HG03457 (cell line): ENCODE measurements at regions not wholly inside any gene's neighbourhood (a gene's known extent, or its start where the extent isn't known, plus 50 kb on each side); places are given as distances from the start of the nearest gene placed in this dataset.
A peak's percentile ranks its signal among the peaks of the same experiment; 100 is the strongest.

Source experiments
- ATAC-seq: cut with Tn5 transposase; IDR thresholded peaks from one replicate; pipeline ENCODE4 v1.9.1; 2021; ENCODE audit warnings: moderate number of reproducible peaks; ENCODE audit not compliant: unreplicated experiment

GRCh38 chr6:119481976-119482375 is 132.4 kb upstream of the MAN1A1 start:
- ATAC-seq, result no peak

GRCh38 chr6:119480961-119481497 is 131.5 kb upstream of the MAN1A1 start:
- ATAC-seq, result no peak

- ATAC-seq, result no peak
Measured at GRCh38 chr6:119479860-119480655, 130.5 kb upstream of the MAN1A1 start.

GRCh38 chr6:119476554-119476953 is 127.0 kb upstream of the MAN1A1 start:
- ATAC-seq, result peak; percentile 48

DNA sequence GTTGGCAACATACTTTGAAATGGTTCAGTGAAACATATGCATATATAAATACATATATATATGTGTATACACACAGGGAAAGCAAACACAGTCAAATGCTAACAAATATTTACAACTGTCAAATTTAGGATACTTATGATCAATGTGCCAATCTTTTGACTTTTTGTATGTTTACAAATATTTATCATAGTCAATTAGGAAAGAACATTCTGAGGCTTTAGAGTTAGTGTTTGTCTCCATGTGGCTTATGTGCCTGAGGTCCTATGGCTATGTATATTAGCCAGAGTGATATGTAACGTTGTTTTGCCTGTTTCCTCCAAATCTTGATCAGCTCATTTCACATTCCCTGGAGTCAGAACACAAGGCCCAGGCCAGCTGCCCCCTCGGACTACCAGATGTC is 126.5 kb upstream of the MAN1A1 start:
- ATAC-seq, result no peak

DNA sequence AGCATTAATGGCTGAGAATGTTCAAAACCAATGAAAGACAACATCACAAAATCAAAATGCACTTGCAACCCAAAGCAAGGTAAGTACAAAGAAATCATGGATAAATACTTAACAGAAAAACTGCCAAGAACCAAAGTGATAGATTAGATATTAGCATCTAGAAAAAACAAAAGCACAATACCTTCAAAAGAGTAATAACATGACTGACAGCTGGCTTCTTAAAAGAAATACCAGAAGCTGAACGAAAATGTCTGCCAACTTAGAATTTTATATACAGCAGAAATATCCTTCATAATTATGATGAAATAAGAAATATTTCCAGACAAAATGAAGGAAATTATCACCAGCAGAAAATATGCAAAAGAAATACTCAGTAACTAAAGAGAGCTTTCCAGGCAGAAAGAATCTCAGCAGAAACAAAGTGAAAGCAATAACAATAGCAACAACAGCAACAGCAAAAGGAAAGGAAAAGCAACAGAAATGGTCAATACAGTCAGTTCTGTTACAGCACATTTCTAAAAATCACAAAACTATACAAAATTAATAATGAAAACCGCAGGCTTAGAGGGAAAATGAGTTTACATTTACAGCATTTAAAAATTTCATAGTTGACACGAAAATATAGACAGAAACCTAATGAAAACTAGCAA is 121.5 kb upstream of the MAN1A1 start:
- ATAC-seq, result no peak

DNA sequence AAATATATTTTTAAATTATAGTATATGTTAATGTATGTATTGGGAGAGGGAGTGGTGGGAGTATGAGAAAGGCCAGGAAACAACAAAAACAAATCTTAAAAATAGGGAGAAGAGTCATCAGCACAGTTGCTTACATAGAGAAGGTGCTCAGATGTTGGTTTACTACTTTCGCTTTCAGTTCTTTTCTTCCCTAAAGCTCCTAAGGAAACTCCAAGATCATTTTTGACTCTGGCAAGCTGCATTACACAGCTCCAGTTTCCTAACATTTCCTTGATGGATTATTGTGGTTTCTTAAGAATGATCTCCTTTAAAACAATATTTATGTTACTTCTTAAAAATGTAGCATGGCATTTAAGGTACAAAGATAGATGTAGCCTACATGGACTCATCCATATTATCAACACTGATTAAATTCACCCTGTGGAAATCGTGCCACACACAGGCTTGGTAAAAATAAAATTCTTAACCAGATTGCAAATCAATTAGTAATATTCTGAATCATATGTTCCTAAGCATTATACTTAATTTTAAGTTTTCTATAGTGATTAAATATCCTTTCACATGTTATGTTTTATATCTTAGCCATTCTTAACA is 118.0 kb upstream of the MAN1A1 start:
- no peak for ATAC-seq

DNA sequence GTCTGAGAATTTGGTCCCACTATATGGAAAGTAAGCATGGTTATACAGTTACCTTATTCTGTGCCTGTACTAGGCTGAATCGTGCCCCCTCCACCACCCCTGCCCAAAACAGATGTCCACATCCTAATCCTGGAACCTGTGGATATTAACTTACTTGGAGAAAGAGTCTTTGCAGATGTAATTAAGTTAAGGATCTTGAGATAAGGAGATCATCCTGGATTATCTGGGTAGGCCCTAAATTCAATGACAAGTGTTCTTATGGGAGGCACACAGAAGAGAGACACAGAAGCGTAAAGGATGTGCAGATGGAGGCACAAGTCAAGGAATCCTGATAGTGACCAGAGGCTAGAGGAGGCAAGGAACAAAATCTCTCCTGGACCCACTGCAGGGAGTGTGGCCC is 116.7 kb upstream of the MAN1A1 start:
- no peak for ATAC-seq

DNA sequence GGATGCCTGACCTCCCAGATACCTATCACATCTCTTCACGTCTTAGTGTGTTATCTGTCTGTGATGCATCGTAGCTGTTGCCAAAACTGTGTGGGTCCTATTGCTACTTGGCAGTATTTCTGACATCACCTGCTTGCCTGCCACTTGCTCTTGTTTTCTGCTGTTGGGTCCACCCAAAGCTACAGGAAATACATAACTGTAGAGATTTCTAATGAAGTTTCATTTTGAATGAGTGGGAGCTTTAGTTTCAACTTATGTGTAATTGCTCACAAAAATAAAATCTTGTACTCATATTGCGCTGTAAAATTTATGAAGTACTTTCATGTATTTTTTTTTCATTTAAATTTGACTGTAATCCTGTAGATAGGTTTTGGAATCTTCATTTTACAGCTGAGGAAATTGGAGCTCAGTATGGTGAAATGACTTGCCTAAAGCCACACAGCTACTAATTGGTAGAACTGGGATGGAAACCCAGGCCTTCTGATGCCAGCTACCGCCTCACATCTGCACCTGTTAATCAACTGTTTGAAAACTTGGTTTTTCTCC is 113.6 kb upstream of the MAN1A1 start:
- peak; percentile 73 for ATAC-seq

DNA sequence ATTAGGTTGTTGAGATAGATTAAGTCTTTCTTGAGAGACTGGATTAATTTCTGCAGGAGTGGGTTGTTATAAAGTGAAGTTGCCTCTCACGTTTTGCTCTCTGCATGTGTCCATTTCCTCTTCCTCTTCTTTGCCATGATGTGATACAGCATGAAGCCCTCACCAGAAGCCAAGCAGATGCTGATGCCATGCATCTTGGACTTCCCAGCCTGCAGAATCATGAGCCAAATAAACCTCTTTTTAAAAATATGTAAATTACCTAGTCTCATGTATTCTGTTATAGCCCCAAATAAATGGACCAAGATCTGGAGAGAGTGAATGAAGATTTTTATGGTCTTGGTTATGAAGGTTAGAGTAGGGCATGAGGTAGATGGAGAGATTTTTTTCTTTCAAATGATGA is 111.6 kb upstream of the MAN1A1 start:
- ATAC-seq, result no peak

DNA sequence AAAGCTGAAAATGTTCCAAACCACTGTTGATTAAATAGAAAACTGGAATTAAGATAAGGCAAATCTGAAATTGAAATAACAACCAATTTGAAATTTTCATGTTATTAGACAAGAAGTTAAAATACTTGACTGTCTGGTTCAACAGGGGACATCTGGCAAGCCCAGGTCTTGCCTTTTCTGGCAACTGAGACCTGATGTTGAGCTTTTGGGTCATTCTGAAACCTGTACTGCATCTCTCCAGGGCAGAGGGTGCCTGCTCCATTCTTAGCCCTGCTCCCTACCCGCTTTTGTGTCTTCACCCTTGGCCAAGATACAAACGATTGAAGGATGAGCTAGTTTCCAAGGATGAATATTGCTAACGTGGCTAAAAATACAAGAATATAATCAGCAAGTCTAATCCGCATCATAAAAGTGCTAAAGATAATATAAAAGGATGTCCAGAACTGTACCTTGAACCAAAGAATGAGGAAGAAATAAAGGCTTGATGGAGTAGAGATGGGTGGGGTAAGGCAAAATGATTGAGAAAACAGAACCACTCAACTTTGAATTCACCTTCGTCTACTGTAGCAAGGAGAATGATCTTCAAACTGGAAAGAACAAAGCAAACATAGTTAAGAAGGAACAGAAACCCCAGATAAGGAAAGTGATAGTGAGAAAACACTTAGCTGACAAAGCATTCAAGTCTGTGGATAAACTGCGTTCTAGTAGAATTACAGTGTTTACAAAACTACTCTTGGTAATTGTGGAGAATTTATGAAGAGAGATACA is 109.8 kb upstream of the MAN1A1 start:
- ATAC-seq, result peak; percentile 62

DNA sequence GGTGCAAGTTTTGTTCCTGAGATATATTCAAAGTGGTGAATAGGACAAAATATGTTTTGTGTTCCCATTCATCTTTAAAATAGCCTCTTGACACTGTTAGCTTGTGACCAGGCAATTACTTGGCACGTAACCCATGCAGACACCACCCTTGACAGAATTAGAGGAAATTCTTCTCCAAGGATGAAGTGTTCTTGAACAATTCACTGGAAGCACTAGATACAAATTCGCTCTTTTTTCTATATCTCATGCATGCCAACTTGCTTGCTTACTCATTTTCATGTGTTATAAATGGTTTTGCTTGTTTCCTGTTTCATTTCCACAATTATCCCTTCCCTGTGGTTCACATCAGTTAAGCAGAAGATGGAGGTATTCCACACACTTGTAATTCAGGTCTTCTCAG is 105.2 kb upstream of the MAN1A1 start:
- no peak for ATAC-seq

- ATAC-seq, result no peak
Measured at GRCh38 chr6:119453242-119454200, 104.0 kb upstream of the MAN1A1 start.

DNA sequence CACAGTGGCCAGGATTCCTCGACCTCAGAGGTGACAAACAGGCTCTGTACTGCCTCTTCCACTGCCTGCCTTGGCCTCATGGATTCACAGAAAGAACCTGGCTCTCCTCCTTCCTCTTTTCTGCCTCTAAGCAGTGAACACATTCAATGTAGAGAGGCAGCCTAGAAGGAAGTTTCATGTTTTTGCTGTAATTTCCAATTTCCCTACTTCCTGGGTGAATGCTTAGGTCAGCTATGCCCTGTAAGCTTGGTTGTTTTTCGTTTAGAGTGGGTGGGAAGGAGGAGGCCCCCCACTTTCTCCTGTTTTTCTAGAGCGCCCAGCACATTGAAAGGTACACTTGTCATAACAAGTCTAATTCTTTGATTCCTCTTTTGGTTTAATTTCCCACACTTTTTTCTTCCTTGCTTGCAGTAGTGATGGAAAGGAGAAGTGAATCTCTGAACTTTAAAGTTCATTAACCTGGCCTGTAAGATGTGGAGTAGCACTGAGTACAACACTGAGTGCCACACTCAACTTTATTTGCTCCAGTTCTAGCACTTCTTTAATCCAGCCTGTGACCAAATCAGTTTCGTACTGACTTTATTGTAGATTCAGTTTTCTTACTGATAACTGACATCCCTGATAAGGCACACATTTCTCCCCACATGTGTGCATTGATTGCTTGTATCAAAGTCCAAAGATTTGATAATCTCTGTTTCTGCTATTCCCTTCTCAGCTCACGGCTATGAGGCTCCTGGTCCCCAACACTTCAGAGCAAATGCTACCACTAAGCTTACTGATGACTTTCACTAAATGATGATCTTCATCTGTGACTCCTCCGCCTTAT is 100.0 kb upstream of the MAN1A1 start:
- no peak for ATAC-seq

DNA sequence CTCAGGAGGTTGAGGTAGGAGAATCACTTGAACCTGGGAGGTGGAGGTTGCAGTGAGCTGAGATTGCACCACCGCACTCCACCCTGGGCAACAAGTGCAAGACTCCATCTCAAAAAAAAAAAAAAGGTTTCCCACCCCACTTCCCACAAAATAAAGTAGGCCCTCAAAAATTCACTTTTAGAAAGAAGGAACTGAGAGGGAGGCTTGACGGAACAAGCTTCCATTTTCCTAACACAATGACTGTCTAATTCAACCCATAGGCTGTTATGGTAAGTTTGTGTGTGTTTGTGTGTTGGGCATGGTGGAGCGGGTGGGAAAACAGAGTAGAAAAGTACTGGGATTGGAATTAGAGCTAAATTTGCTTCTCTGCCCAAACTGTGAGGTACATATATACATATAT is 98.4 kb upstream of the MAN1A1 start:
- no peak for ATAC-seq

DNA sequence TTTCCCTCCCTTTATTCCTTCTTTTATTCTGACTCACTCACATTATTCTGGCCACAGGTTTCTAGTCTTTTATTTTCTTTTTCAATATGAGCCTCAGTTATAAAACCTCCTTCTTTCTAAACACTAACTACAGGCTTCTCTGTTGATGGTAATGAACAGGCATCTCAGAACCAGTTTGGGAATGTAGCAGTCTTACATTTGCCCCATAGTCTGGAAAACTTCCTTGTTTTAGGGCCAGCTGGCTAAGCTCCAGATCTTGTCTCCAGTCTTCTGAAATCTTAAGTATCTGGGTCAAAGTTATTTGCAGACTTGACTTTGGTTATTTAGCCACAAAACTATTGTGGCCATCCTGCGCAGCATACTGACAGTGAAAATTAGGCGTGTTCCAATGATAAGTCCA is 97.0 kb upstream of the MAN1A1 start:
- no peak for ATAC-seq

GRCh38 chr6:119446115-119446554 is 96.6 kb upstream of the MAN1A1 start:
- ATAC-seq, result no peak

GRCh38 chr6:119445666-119446065 is 96.1 kb upstream of the MAN1A1 start:
- no peak for ATAC-seq
